SKM-1 (cell line): ENCODE measurements at regions not wholly inside any gene's neighbourhood (a gene's known extent, or its start where the extent isn't known, plus 50 kb on each side); places are given as distances from the start of the nearest gene placed in this dataset.
"Not testable (repeated sequence)": the region's sequence is repeated elsewhere in the genome, so short reads cannot be mapped to it uniquely, and the experiment has no call there.

Experiments
- DNase-seq: peaks from one replicate; lab custom pipeline; 2025; ENCODE audit not compliant: unreplicated experiment; lab: John Stamatoyannopoulos, UW

DNA sequence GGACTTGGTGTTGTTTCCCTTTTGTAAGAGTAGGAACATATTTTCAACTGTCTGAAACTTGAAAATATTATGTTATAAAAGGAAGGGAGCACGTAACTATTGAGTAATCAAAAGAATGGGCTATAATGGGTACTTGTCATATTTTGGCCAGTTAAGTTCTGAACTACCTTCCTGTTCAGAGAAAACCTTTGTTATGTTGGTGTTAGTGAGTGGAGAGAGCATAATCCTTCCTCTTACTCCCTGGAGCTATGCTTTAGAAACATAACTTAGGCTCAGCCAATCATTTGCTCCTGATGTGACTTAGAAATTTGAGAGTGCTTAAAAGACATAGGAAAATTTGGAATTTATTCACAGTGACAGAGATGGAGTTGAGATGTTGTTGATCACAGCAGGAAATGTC, 482.5 kb upstream of the SPRY2 start:
- no peak for DNase-seq

DNA sequence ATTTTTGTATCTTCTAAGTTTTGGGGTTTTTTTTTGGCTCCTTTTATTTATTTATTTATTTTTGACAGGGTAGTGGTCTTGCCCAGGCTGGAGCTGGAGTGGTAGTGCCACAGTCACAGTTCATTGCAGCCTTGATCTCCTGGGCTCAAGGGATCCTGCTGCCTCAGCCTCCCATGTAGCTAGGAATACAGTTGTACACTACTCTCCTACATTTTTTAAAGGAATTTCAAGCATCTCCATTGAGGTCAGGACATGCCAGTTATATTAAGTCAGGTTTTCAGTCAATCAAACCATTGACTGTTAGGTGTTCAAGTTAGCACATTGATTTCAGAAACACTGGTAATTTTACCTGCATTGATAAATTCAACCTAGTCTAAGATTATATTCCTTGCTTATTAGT, 480.5 kb upstream of the SPRY2 start:
- DNase-seq, result no peak

DNA sequence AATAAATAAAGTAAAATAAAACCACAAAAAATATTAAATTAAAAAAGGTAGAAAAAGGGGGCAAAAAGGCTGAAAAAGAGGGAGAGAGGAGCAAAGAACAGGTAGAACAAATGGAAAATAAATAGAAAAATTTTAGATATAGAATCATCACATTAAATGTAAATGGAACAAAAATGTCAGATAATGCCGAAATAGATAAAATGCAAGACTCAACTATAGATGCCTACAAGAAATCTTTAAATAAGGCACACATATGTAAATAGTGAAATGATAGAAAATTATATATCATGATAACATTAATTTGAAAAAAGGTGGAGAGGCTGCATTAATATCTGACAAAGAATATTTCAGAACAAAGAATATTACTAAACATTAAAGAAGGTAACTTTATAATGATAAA, 477.1 kb upstream of the SPRY2 start:
- no peak for DNase-seq

DNA sequence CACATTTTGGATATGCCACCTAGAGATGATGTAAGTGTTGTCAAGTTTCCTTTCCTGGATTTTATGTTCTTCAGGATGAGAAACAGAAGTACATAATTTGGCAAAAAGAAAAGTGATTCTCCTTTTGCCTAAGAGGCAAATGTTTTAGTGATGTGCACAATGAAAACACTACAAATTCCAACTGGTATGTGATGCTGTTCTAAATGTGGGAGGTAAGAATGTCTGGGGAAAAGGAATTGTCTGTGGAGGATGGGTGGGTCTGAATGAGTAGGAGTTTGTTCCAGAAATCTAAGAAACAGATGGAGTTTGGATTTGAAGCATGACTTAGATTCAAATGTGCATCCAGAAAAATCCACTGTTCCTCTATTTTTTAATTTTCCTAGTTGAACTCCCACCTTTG, 473.6 kb upstream of the SPRY2 start:
- no peak for DNase-seq

DNA sequence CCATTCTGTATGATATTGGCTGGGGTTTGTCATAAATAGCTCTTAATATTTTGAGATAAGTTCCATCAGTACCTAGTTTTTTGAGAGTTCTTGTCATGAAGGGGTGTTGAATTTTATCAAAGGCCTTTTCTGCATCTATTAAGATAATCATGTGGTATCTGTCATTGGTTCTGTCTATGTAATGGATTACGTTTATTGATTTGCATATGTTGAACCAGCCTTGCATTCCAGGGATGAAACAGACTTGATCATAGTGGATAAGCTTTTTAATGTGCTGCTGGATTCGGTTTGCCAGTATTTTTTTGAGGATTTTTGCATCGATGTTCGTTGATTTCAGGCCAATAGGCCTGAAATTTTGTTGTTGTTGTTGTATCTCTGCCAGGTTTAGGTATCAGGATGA, 469.4 kb upstream of the SPRY2 start:
- not testable (repeated sequence) for DNase-seq

DNA sequence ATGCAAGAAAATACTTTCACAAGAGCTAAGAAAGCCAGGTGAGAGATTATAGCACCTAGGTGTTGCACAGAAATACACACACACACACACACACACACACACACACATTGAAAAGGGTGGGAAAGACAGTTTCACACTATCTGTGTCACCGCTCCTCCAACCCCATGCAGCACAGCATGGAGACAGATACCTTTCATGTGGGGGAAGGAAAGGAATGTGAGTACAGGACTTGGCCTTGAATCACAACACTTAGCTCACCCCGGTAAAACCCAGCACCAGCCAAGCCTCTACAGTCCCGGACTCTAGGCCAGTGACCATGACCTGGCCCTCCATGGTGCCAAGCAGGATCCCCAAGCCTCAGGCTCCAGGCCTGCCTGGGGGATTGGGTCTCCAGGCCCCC, 462.0 kb upstream of the SPRY2 start:
- DNase-seq, result no peak

DNA sequence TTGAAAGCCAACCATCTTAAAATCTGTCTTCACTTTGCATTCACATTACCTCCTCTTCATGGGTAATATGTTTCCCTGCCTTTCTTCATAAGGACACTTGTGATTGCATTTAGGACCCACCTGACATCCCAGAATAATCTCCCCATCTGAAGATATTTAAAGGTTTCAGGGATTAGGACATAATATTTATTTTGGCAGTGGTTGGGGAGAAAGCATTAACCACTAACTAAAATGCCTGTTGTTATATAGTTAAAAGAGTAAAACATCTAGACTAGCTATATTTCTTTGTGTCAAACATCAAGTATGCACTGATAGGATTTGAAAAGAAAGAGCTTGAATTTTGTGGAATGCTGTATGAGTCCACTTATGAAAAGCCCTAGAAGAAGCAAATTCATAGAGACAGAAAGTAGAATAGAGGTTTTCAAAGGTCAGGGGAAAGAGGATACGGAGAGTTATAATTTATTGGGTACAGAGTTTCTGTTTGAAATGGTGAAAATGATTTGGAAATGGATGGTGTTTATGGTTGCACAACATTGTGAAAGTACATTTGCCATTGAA, 457.7 kb upstream of the SPRY2 start:
- DNase-seq, result no peak

DNA sequence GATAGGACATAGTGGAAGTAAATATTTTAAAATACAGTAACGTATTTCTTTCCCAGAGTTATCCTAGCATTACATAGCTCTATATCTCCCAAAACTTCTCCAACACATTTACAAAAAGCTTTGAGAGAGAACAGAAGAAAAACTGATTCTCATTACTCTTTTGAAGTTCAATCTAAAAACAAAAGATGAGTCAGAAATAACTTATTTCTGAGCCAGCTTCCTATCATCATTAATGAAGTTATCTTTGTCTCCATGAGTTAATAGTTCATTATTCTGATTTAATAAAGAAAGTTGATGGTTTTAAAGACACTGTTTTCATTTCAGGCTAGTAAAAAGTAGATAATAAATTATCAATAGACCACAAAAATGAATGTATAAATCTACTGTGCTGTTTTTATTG, 446.7 kb upstream of the SPRY2 start:
- DNase-seq, result no peak

DNA sequence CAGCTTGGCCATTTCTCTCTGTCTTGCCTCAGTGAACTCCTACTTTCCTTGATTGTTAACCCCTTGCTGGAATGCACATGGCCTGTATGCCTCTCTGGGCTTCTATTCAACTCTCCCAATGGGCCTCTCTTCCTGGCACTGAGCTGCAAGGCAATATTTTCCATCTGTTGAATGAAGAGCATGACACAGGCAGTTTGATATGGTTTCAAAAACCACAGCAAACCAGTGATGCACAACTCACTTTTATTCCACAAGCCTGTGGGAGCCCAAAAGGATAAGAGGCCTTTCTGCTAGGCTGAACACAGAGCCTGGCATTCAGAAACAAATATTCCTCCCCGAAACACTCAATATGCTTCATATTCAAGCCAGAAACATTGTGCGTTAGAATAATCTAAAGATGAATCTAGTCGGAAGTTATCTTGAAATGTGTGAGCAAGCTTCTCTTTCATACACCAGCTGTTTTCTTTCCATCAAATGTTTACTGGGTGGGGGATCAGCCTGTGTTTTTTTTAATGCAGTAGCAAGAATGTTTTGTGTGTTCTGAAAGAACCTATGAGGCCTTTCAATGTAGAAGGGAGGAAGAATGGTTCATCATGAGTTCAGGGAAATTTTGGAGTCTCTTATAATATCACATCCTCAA, 443.1 kb upstream of the SPRY2 start:
- no peak for DNase-seq

DNA sequence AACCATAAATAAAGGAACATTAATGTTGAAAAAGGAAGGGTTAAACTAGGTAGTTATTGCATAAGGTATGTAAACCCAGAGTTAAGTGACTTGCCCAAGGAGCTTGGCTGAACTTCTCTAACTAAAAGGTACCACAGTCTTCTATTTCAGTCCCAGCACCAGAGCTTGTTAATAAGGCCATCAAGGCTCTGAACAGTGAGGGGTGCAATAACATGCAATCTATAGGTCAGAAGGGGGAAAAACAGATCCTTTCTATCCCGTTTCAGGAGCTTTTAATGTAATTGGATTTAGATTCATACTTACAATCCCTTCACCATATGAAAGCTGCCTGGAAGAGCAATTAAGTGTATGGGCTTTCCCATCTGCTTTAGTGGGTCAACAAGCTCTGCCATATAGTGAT, 441.5 kb upstream of the SPRY2 start:
- DNase-seq, result no peak

DNA sequence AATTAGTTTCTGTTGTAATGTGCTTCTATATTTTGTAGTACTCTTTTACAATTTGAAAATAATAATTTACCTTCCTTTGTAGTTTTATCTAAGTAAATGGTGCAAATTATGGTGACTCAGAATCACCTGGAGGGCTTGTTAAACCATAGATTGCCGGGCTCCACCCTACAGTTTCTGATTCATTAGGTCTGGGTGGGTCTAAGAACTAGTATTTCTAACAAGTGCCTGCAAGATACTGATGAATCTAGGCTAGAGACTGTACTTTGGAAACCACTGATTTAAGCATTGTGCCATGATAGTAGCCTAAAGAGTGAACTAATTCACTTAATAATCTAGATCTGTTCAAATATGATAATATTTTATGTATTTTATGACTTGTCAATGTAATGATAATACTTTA, 437.4 kb upstream of the SPRY2 start:
- DNase-seq, result no peak

DNA sequence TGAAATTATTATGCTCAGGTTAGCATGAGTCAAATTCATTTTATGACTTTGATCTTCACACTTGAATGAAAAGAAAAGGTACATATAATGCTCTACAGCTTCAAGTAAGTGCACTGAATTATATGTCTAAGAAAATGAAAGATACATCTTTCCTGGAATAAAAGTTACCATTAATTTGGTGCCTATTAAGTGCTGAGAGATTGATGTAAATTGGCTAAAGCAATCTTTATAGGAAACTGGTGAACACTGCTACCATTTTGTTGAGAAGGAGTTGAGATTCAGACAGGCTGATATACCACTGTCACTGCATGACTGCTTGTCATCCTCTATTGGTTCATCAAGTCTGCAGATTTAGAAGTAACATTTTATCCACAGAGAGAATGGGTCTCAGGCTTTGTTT, 416.8 kb upstream of the SPRY2 start:
- DNase-seq, result no peak

DNA sequence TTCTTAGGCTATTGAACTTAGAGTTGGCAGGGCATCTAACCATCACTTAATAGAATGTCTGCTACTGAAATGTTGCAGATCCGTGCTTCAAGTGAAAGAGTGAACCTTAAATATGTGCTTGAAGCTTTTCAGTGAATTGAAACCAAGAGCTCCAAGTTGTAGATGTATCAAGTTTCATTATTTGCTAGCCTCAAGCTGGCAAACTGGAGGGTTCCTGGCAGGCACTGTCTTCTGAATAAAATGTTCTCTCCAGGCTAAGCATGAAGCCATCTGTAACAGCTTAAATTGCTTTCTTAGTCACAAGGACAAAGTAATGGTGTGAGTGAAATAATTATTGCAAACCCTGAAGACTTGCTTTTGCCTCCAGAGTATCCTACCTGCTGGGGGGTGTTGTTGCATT, 415.0 kb upstream of the SPRY2 start:
- no peak for DNase-seq

DNA sequence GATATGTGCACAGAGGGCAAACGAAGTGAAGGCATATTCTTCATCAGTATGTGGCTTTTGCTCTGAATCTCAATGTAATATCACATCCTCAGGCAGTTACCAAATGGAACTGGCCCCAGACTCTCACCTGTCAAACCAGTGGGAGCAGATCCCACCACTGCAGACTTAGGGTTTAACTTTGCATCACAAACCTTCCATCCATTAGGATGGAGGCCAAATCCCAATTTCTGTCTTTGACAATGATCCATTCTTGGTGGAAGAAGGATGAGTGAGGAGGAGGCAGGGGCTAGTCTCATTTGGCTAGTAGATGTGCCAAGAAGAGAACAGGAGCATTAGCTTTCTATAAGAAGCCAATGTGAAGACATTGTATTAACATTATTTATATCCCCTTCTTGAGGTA, 413.5 kb upstream of the SPRY2 start:
- no peak for DNase-seq

DNA sequence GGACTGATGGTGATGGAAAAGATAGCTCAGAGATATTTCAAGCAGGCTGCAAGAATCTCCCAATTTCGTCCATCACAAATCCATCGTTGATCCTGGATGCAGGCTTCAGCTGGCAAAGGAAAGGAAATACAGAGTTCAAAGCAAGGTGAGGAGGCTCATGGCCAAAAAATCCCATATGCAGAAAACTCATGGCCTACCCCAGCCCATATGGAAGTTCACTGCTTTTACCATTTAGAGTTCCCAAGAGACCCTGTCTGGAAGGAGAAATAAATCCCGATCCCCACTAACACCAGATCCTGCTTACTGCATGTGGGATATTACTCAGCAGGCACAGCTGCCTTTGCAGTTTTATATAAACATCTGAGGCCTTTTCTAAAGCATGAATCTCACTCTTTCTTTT, 412.9 kb upstream of the SPRY2 start:
- no peak for DNase-seq

DNA sequence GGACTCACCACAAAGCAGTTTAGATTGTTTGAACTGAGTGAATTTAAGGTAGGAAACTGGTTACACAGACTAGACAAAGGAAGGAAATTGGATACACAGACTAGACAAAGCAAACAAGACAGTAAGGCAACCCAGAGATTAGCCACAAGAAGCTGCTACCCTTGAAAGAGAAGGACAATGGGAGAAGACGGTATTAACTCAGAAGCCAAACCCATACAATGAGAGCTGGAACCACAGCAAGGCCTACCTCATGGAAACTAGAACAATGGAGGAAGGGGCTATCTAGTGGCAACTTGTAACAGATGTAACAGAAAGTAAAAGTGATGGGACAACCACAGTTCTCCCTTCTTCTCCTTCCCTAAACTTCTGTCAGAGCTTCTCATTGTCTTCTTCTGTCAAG, 410.9 kb upstream of the SPRY2 start:
- DNase-seq, result no peak

DNA sequence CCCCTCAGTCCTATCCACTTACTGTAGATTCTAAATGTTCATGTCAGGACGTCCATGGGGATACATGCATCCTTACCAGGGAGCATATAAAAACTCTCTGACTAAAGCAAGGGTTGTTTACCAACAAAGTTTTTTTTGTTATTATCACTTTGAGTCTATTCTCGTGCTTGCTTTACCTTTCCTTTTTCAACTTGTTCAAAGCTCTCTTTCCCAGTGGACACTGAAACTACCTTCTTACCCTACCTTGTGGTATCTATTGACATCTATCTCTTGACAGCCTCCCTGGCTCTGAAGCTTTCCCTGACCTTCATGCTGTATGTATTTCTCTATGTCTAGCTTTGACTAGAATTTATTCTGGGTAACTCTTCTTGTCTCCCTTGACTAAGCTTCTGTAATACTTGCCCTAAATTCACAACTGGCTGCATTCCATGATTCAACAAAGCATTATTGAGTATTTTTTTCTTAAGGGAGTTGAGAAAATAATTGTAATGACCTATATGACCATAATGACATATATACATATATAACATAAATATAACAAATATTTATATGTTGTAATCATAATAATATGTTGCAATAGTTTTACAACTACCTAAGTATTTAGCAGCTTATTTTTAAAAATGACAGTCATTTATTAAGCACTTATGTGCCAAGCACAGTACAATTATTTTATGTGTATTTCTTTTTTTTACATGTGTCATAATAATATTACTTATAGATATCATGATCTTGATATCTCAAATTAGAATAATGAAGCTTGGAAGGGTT, 403.4 kb upstream of the SPRY2 start:
- DNase-seq, result no peak

DNA sequence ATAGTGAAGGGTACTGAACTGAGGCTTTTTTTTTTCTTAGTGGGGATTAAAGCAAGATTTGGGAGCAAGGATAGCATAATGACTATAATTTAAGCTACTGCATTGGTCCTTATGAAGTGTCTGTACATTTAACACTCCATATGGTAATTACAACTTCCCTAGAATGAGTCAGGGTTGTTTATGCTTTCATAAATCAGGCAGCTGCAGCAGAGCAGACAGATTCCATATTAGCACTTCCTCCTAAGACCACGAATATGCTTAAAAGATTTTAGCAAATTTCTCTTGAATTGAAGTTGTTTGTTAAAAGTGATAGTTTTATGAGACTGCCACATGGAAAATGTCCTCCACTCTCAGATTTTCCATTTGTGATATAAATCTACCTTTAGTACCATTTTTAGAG, 401.1 kb upstream of the SPRY2 start:
- DNase-seq, result no peak

DNA sequence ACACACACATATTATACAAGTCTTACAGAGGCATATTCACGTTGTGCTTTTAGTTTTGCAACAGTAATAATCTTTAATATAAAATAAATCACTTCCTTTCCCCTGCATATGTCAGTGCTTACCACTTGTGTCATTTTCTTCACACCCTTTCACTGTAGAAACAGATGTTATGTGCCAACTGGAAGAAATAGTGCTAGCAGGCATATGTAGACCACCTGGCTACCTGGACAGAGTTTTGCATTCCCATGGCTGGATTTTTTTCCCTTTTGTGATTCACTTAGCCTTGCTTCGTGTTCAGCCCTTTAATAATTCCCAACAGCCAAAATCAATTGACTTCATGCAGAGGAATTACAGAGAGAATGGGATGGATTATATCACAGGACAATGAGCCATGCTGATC, 399.1 kb upstream of the SPRY2 start:
- DNase-seq, result no peak

DNA sequence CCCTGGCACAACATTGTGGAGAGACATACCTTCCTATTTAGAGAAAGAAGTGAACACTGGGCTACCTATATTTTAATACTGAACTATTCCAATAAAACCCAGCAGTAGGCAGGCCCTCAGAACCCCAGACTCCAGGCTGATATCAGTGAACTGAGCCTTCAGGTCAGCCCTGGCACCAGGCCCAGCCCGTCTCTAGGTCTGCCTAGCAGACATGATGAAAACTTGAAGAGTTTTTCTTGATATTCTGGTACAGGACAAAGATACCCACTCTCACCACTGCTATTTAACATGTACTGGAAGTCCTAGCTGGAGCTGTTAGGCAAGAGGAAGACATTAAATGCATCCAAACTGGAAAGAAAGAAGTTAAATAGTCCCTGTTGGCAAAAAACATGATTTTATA, 396.6 kb upstream of the SPRY2 start:
- DNase-seq, result no peak

DNA sequence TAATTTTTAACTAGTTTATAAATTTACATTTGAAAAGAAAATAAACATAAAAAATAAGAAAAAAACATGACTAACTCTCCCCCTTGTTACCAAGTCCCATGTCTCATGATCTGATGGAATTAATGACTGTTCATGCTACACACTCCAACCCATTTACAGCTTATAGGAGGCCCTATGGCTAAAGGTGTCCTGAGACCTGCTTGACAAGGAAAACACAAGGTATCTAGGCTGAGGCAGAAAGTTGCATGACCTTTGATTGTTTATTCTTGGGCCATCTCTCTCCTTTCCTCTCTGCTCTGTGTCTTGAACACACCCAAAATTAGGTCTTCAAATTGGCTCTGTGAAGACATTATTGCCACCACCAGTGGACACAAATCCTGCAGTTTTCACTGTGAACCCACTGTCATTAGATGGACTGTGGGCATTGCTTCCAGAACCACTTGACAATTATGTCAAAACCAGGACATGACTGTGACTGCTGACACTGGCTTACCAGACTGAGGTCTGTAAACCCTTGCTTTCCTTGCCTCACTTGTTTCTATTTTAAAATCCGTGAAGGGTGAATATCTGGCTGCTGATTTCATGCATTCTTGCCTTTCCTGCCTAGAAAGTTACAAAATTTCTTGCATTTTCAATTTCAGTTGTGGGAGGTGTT, 386.5 kb upstream of the SPRY2 start:
- DNase-seq, result no peak

DNA sequence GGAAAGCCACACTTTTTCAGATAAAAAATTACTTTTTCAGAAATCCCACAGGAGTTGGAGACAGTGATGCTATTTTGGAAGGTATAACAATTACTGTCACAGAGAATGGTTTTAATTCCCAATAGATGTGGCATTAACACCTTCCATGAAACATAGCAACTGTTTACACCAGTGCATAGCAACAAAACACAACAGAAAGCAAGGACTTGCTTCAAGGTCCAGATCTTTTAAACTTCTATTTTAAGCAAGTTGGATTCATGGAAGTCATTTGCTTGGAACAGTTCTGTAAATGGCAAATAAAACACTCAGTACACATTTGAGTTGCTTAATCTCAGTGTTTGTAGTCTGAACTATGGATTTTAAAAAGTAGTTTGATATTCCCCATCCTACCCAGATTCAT, 385.9 kb upstream of the SPRY2 start:
- no peak for DNase-seq
